Activated CD4-positive, CD25-positive, alpha-beta regulatory T cell treated with anti-CD3 and anti-CD28 coated beads, Interleukin-2, amount 50 U/mL, for 24 hours (primary cell): ENCODE measurements at regions not wholly inside any gene's neighbourhood (a gene's known extent, or its start where the extent isn't known, plus 50 kb on each side); places are given as distances from the start of the nearest gene placed in this dataset.

ENCODE experiments used
- ATAC-seq, 2 donors: fragments of 150-1000 bp; cut with Tn5 transposase; one replicate each; pipeline ENCODE4 v1.10.0; 2021; ENCODE audit warnings: mild to moderate bottlenecking in 1 of 2, moderate library complexity in 1 of 2

DNA sequence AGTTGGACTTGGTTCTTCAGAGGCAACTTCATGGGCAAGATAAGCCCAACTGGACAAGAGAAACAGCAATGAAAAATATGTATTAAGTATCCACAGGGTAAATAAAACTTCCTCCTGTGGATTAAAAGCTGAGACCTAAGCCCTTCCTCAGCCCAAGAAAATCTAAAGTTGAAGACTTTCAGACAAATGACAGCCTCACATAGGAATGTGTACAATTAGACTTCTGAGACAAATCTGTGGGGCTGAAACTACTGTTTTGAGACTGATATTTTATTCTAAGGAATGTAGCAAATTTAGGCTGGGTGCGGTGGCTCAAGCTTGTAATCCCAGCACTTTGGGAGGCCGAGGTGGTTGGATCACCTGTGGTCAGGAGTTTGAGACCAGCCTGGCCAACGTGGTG lies 74.2 kb upstream of the IL12A start:
- ATAC-seq: no peak

DNA sequence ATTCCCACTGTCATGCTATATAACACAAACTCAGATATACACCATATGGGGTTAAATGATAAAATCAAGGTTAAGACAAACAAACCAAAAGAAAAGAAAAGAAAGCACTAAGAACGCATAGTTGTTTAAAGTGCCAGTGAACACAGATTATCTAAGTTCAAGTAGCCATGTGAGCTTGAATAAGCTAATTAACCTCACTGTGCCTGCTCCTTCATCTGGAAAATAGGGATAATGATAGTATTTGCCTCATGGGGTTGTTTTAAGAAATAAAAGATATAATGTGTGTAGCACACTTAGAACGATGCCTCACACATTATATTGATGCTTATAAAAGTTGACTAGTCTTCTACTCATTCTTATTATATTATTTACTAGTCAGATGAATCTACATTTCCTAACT lies 72.6 kb upstream of the IL12A start:
- no peak for ATAC-seq

DNA sequence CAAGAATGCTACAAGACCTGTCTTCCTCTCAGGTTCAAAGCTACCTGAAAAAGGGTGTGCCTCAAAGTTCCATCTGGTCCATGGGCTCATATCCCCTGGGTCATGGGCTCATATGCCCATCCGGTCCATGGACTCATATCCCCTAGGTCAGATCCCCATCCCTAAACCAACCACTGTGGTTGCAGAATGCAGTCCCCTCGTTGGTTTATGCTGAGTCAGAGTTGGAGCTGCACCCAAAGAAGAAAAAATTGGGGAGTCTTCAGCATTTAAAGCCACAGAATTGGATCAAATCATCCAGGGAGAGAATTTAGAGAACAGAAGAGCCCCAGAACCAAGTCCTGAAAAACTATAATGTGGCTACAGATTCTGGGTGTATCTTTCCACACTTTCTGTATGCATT lies 71.5 kb upstream of the IL12A start:
- no peak for ATAC-seq

DNA sequence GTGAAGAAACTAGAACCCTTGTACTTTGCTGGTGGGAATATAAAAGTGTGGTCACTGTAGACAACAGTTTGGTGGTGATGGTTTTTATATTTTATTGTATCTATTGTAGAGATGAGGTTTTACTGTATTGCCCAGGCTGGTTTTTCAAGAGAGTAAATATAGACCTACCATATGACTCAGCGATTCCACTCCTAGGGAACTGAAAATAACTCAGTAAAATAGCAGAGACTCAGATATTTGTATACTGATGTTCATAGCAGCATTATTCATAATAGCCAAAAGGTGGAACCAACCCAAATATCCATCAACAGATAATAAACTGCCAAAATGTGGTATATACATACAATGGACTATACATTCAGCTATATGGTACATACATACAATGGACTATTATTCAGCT lies 68.8 kb upstream of the IL12A start:
- peak in 1 of 2 donors; percentile 33 for ATAC-seq

DNA sequence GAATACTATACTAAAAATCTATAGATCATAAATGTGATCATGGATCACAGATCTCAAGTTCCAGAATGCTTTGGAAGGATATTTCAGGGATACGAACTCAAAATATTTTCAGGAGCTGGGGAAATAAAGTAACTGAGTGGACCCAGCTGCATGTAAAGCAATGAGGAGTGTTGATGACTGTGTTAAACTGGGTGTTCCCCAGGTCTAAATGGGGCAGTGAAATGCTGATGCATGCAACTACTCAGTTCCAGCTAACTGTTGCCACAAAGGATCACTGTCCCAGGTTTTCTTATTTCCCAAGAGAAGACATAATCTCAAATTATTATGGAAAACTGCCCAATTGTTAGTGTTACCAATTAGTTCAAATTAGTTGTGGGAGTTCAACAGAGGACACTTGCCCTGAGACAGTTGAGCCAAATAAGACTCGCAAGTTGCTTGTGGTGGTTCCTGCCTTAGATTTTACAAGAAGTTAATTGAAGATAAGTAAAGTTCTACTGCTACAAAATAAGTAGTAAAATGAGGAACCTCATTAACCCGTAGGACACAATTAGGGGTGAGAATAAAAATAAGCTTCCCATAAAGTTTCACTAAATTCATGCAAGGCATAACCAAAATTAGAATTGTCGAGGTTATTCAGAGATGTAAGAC lies 66.3 kb upstream of the IL12A start:
- ATAC-seq: no peak

DNA sequence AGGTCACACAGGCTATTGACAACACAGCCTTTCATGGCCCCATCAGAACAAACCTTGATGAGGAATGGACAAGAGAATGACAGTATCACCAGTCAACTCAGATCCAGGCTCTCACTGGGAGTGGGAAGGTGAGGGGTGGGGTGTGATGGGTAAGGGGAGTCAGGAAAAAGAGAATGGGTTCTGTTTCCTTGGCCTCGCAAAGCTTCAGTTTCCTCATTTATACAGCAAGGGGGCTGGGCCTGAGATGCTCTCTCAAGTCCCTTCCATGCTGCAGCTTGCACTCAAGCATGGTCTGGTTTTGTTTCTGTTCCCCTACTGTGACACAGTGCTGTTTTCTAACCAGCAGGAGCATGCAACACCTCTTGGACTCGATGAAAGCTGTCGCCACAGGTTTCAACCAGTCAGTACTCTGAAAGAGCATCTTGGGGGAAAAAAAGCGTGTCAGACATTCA lies 65.7 kb upstream of the IL12A start:
- no peak for ATAC-seq

DNA sequence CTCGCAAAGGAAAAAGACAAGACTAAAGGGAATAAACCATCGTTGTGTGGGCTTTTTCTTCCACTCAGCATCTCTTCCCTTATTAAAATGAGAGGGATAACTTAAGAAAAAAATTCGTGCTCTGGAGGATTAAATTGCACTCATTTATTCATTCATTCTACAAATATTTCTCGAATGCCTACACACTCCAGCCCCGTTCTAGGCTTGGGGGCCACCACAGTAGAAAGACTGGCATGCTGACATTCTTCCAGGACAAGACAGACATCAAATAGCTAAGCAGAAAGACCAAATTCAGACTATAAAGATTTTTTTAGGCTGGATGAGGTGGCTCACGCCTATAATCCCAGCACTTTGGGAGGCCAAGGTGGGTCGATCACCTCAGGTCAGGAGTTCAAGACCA lies 65.3 kb upstream of the IL12A start:
- no peak for ATAC-seq

DNA sequence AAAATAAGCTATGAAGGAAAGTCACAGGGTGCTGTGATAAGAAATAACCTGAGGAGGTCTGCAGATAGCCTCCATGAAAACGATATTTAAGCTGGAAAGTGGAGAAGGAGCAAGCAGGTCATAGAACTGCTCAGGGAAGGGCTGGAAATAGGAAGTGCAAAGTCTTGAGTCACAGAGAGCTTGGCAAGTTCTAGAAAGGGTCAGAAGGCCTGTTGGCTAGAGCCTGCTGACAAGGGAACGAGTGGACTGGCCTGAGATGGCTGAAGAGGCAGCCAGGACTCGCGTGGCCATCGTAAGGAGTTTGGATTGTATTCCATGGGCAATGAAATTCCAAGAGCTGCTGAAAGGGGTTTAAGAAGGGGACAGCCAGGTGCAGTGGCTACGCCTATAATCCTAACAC lies 64.7 kb upstream of the IL12A start:
- ATAC-seq: no peak

DNA sequence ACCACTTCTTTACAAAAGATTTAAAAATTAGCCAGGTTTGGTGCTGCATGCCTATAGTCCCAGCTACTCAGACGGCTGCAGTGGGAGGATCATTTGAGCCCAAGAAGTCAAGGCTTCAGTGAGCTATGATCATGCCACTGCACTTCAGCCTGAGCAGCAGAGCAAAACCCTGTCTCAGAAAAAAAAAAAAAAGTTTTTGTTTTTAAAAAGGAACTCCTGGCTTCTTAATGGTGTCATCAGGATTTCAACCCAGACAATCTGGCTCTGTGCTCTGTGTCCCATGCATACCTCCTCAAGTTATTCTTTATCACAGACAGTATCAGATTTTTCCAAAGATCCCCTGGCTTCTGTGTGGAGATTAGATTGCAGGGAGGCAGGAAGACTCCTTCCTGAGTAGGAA lies 64.2 kb upstream of the IL12A start:
- no peak for ATAC-seq

DNA sequence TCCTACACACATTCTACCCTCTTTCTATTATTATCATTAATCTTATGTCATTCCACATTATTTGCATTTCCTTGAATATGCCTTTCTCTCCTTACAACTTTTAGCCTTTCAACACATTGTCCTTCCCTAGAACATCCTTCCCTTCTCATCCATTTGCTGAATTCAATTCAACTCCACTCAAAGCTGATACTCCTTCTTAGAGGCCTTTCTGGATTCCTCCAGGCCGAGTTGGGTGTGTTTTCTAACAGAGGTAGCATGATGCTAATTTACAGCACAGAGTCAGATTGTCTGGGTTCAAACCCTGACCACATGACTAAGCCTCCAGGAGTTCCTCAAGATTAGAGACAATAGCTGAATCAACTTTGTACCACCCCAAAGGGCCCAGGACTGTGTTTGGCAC lies 63.4 kb upstream of the IL12A start:
- no peak for ATAC-seq

DNA sequence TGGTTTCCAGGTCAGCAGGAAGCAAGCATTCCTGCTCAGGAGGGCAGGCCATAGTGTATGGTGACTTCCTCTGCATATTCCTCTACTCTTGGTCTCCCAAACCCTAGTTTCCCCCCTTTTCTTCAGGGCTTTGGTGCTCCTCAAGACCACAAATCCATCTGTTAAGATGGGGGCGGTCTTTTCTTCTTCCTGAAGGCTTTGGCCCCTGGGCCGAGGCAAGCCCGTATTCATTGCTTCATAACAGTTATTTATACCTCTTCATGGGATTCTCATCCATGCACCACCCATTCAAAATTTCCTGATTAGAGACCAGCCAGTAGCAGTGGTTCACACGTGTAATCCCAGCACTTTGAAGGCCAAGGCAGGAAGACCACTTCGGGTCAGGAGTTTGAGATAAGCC lies 62.1 kb upstream of the IL12A start:
- no peak for ATAC-seq

DNA sequence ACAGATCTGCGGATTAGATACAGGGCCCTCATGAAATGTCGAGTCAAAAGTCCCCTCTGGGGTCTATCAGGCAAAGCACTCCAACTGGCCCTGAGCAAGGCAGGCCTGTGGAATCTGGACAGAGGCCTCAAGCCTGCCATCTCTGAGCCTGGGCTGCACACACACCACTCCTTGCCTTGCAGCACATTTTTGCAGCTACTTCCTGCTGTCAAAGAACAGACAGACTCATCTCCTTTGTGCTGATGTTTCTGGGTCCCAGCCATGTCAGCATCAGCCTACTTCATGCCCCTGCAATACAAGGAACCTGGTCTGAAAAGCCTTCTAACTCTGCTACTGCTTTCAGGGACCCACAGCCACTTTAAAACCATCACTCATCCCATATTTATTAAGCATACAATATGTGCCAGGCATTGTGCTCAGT lies 60.6 kb upstream of the IL12A start:
- no peak for ATAC-seq

DNA sequence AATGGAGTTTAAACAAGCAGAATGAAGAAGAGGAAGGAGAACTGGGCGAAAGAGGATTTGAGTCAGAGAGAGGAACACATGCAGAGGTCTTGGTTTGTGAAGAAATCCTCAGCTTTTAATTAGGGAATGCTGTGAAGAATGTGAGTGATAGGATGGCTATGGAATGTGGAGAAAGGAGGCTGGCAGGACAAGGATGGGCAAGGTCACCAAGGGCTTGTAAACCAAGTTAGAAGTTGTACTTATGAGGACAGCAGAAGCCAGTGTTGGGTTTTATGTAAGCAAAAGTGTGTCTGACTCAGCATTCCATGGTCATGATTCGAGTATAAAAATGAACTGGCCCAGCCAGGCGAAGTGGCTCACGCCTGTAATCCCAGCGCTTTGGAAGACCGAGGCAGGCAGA lies 60.0 kb upstream of the IL12A start:
- no peak for ATAC-seq

DNA sequence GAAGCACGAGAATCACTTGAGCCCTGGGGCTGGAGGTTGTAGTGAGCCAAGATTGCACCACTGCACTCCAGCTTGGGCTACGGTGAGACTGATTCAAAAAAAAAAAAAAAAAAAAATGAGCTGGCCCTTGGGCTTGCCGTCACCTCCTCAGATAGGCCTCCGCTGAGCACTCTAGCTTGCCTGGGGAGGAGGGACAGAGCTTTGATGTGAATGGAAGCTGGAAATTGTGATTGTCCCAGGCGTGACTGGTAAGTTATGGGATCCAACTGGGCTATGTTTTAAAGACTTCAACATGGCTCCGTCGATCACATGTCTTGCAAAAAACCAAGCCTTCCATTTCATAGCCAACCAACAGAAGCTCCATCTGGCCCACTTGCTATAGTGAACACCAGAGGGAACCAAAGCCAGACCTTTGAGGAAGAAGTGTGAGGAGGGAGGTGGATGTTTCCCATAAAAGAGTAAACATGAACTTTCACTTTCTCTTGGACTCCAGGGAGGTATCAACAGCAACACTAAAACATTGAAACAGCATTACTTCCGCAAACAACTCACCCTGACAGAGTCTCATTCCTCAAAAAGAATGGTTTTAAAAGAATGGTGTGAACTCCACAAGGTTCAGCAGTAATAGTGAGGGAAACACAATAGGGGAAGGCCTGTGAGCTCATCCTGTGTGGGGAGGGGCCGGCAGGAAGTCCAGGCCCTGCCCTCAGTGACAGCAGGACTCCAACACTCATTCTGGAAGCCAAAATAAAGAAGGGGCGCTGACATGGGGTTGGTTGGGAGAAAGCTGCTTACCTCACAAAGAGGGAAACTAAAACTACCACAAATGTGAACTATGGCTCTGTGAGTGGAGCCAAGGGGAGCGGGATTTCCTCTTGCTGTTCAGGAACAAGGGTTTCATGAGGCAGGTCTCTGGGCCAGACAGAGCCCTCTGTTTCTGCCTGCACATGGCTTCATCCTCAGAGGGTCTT lies 59.2 kb upstream of the IL12A start:
- ATAC-seq: peak; percentile 20 to 30

DNA sequence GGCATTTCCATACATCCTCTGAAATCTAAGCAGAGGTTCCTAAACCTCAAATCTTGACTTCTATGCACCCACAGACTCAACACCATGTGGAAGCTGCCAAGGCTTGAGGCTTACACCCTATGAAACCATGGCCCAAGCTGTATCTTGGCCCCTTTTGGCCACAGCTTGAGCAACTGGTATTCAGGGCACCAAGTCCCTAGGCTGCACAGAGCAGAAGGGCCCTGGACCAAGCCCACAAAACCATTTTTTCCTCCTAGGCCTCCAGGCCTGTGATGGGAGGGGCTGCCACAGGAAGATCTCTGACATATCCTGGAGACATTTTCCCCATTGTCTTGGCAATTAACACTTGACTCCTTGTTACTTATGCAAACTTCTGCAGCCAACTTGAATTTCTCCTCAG lies 54.4 kb upstream of the IL12A start:
- no peak for ATAC-seq

DNA sequence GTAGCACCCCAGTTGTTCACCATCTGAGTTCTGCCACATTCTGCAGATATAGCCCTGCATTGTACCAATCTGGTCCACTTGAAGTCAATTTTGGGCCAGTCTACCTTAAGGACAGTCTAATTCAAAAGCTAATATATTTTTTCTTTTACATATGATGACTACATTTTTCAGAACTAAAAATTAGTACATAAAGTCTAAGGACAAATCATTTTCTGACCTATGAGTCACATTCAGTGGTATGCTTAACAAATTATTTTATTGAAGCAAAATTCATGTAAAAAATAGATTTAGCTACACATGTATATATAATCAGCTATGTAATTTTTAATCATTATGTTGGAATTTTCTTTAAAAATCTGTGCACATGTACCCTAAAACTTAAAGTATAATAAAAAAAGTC lies 52.1 kb upstream of the IL12A start:
- ATAC-seq: no peak

DNA sequence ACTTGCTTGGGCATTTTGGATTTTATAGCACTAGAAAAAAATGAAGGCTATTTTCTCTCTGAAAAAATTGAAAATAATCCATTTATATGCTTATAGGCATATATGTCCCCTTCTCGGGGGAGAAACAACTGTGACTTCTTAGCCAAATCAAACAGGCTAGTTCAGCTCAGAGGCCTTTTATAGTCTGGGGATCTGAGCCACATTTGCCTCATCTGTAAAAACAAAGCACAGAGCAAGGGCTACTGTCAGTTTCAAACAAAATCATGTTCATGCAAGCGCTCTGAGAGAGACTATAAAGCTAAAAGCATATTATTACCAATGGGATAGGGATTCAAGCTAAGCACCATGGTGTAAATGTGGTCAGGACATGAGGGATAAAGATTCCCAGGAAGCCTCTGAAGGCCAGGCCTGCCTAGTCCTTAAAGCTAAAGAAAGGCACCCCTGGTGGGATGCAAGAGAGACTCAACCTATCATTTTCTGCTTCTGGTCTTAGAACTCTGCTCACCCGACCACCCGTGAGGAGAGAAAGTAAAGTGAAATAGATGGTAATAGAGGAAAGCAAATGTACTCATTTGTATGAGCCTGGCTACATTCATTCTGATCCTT lies 51.0 kb upstream of the IL12A start:
- ATAC-seq: no peak

DNA sequence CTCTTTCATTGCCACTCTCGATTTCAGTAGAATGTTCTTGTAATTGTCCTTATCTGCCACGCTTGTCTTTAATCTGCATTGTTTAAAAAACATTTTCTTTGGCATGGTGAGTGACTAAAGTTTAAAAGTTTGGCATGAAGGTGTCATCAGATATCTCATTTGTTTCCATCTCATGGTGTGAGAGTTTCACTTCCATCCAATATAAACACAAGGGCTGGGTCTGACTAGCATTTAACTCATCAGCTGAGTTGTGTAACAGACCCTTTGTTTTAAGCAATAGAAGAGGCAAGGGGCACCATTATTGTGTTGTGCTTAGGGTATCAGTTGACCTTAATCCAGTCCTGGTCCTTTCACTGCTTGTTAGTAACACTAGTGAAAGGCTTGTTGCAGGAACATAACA lies 49.9 kb upstream of the IL12A start:
- no peak for ATAC-seq
